K562 (cell line): ENCODE measurements at regions not wholly inside any gene's neighbourhood (a gene's known extent, or its start where the extent isn't known, plus 50 kb on each side); places are given as distances from the start of the nearest gene placed in this dataset.

Experiments
- ATAC-seq: fragments of 200-7000 bp; cut with Tn5 transposase; 3 replicates; pipeline ENCODE4 v1.9.1; 2020; ENCODE audit warnings: moderate library complexity
- BruUV-seq: library from RNA; stranded (reverse); fragments of 400-500 nt; replicated peaks from 2 replicates; lab custom pipeline; 2021; lab: Mats Ljungman, UMichigan
- CTCF ChIA-PET: fragments of 300-600 bp; formaldehyde crosslinking; extraction: SDS; loops from one replicate; lab custom pipeline; 2021; ENCODE audit warnings: low intra/inter-chr PET ratio; lab: Yijun Ruan, JAX
- POLR2A ChIA-PET: fragments of 300-600, 350-650 bp; sonication (Branson Sonifier 250); formaldehyde crosslinking; extraction: SDS; loops from one replicate; lab custom pipeline; 2021; ENCODE audit warnings: antibody characterized with exemption, inconsistent platforms; lab: Yijun Ruan, JAX
- DNase-seq, 4 experiments: peaks; one replicate each; pipeline versions ENCODE4 v3.0.0 to v3.0.0-alpha.2; 2011 to 2018; ENCODE audit warnings: low spot score in 3 of 4, mixed read lengths in 3 of 4; ENCODE audit errors: extremely low read depth in 1 of 4
- FAIRE-seq: peaks from 2 replicates; lab custom pipeline; 2011; peaks lifted over from hg19 to GRCh38; lab: Jason Lieb, UNC
- H2AFZ ChIP-seq: 2 replicates; pipeline ENCODE4 v1.6.0; 2011; ENCODE audit warnings: low read depth, low read length, control low read depth, inconsistent platforms
- H3K27ac ChIP-seq: fragments of 200-600 bp; 3 replicates; pipeline ENCODE4 v1.8.0; 2011; ENCODE audit warnings: low read depth, mild to moderate bottlenecking, control low read depth, inconsistent platforms, low read length, moderate library complexity, mixed read lengths; ENCODE audit errors: extremely low read depth
- H3K27me3 ChIP-seq, 2 experiments: fragments of 300-600 bp in 1 of 2; 2 replicates in 1 of 2; 3 replicates in 1 of 2; pipeline versions ENCODE4 v1.6.0 to v1.8.0; 2011; ENCODE audit warnings: inconsistent platforms in 2 of 2, low read length in 2 of 2, mild to moderate bottlenecking in 1 of 2, mixed read lengths in 1 of 2, moderate library complexity in 1 of 2; ENCODE audit not compliant: control insufficient read depth in 2 of 2, insufficient read depth in 2 of 2
- H3K36me3 ChIP-seq: fragments of 300-600 bp; 3 replicates; pipeline ENCODE4 v1.8.0; 2011; ENCODE audit warnings: mild to moderate bottlenecking, low read length, inconsistent platforms; ENCODE audit not compliant: control insufficient read depth, insufficient read depth
- H3K4me1 ChIP-seq, 2 experiments: fragments of 200-600 bp in 1 of 2; replicated peaks in 1 of 2; 2 replicates in 1 of 2; 3 replicates in 1 of 2; pipeline versions ENCODE4 v1.5.1 to v1.8.0; 2011; ENCODE audit warnings: inconsistent platforms in 2 of 2, low read length in 2 of 2, mild to moderate bottlenecking in 1 of 2, mixed read lengths in 1 of 2, moderate library complexity in 1 of 2; ENCODE audit not compliant: control insufficient read depth in 2 of 2, insufficient read depth in 2 of 2
- H3K4me2 ChIP-seq: 2 replicates; pipeline ENCODE4 v1.6.1; 2011; ENCODE audit warnings: low read length, control low read depth, inconsistent platforms, mixed read lengths; ENCODE audit not compliant: insufficient read depth
- H3K4me3 ChIP-seq: fragments of 200-600 bp; sonication (generic), shearing (Covaris generic); 2 replicates; pipeline ENCODE4 v1.5.1; 2016; ENCODE audit warnings: control low read depth, inconsistent platforms
- H3K79me2 ChIP-seq: fragments of 200-600 bp; 3 replicates; pipeline ENCODE4 v1.8.0; 2011; ENCODE audit warnings: low read length, inconsistent platforms; ENCODE audit not compliant: control insufficient read depth, insufficient read depth
- H3K9ac ChIP-seq, 2 experiments: 2 replicates each; pipeline versions ENCODE4 v1.6.0 to v1.6.1; 2011; ENCODE audit warnings: low read depth in 2 of 2, low read length in 2 of 2, control low read depth in 1 of 2, inconsistent platforms in 1 of 2, mild to moderate bottlenecking in 1 of 2, mixed read lengths in 1 of 2; ENCODE audit not compliant: insufficient read depth in 1 of 2
- H3K9me1 ChIP-seq: one replicate; pipeline ENCODE4 v1.6.0; 2011; ENCODE audit warnings: inconsistent platforms, mild to moderate bottlenecking, low read length, moderate library complexity; ENCODE audit not compliant: control insufficient read depth, insufficient read depth
- H3K9me3 ChIP-seq: replicated peaks from 2 replicates; pipeline ENCODE4 v1.5.1; 2011; ENCODE audit warnings: low read depth, low read length, inconsistent platforms; ENCODE audit not compliant: control insufficient read depth, insufficient read depth
- H4K20me1 ChIP-seq: replicated peaks from 2 replicates; pipeline ENCODE4 v1.6.1; 2011; ENCODE audit warnings: low read length, inconsistent platforms, mixed read lengths; ENCODE audit not compliant: control insufficient read depth, insufficient read depth
- ARID1B ChIP-seq: fragments of 450-650 bp; IDR thresholded peaks from 2 replicates; pipeline ENCODE4 v1.6.1; 2016; ENCODE audit warnings: antibody characterized with exemption, mild to moderate bottlenecking, inconsistent platforms
- BACH1 ChIP-seq: fragments of 200-800 bp; sonication (Bioruptor generic); IDR thresholded peaks from 2 replicates; pipeline ENCODE4 v1.6.1; 2016; ENCODE audit warnings: missing genetic modification characterization, missing compliant biosample characterization
- CBX8 ChIP-seq: fragments of 200-600 bp; sonication (generic); IDR thresholded peaks from 2 replicates; pipeline ENCODE4 v1.6.1; 2012; ENCODE audit warnings: borderline replicate concordance, mixed run types, low read depth, mild to moderate bottlenecking, moderate library complexity, mixed read lengths, low read length, control low read depth, inconsistent platforms; ENCODE audit not compliant: poor library complexity, severe bottlenecking; ENCODE audit errors: extremely low read depth
- EWSR1 ChIP-seq: fragments of 450-650 bp; IDR thresholded peaks from 2 replicates; pipeline ENCODE4 v1.6.1; 2018; ENCODE audit warnings: borderline replicate concordance, mild to moderate bottlenecking, low read depth, moderate library complexity; ENCODE audit not compliant: partially characterized antibody
- FOXO4 ChIP-seq: fragments of 450-650 bp; formaldehyde crosslinking; IDR thresholded peaks from 2 replicates; pipeline ENCODE4 v1.4.0; 2020; ENCODE audit warnings: mild to moderate bottlenecking, moderate library complexity
- NFATC3 ChIP-seq: fragments of 450-650 bp; IDR thresholded peaks from 2 replicates; pipeline ENCODE4 v1.6.1; 2017; ENCODE audit warnings: mild to moderate bottlenecking
- NR2C2 ChIP-seq, 2 experiments: fragments of 200-800 bp in 1 of 2; sonication (Bioruptor generic) in 1 of 2; sonication (generic) in 1 of 2; formaldehyde crosslinking in 1 of 2; IDR thresholded peaks; 2 replicates each; pipeline versions ENCODE4 v1.6.1 to v1.8.0; 2016 to 2022; ENCODE audit warnings: mild to moderate bottlenecking in 1 of 2, missing compliant biosample characterization in 1 of 2, missing genetic modification characterization in 1 of 2, missing genetic modification reagents in 1 of 2
- SLC30A9 ChIP-seq: fragments of 250-450 bp; sonication (Bioruptor Pico); IDR thresholded peaks from 2 replicates; pipeline ENCODE4 v1.8.0; 2022; ENCODE audit warnings: mild to moderate bottlenecking, moderate library complexity
- SMAD1 ChIP-seq: fragments of 150-350 bp; IDR thresholded peaks from 2 replicates; pipeline ENCODE4 v1.6.1; 2014; ENCODE audit warnings: low read length, low read depth; ENCODE audit not compliant: partially characterized antibody
- SMARCE1 ChIP-seq: fragments of 450-650 bp; IDR thresholded peaks from 2 replicates; pipeline ENCODE4 v1.7.1; 2016; ENCODE audit warnings: mild to moderate bottlenecking
- TGIF2 ChIP-seq: sonication (generic); formaldehyde crosslinking; IDR thresholded peaks from 2 replicates; pipeline ENCODE4 v1.8.1; 2022; ENCODE audit warnings: mild to moderate bottlenecking, missing genetic modification reagents, moderate library complexity
- ZNF644 ChIP-seq: fragments of 200-800 bp; sonication (Bioruptor generic); IDR thresholded peaks from 2 replicates; pipeline ENCODE4 v1.6.1; 2016; ENCODE audit warnings: low read depth, missing genetic modification characterization, missing compliant biosample characterization
- WGBS: fragments of 100-300 bp; shearing (Covaris generic); methylation state at CpG from one replicate; pipeline ENCODE4 v1.1.6; 2016; ENCODE audit warnings: low coverage, mixed read lengths; ENCODE audit not compliant: insufficient coverage; ENCODE audit errors: missing lambda C conversion rate; 5-methylcytosine and 5-hydroxymethylcytosine counted together
- in situ Hi-C: fragments of 300-500 bp; cut with MboI; formaldehyde crosslinking; loops from 4 replicates; pipeline ENCODE4 v1.15.0; 2018; ENCODE audit warnings: inconsistent platforms, mixed read lengths
- intact Hi-C: fragments of 100-400 bp; cut with micrococcal nuclease; formaldehyde crosslinking; loops from 2 replicates; pipeline ENCODE4 v1.14.2; 2022

- Histone ChIP-seq H3K9ac (no peak overlapping the region), H3K27ac (no peak overlapping the region), H3K27me3 (no peaks in the 10 kb centered on the region), H4K20me1 (no peaks in the 10 kb centered on the region), H3K36me3 (no peaks in the 10 kb centered on the region), H3K4me1 (no peaks in the 10 kb centered on the region), H3K9me3 (0 out of 2 replicates have a peak, but pooled peaks cover 2% of the 10 kb centered on the region), H2AFZ (no peak overlapping the region), H3K79me2 (no peaks in the 10 kb centered on the region), H3K4me2 (no peak overlapping the region), H3K9me1 (no peaks in the 10 kb centered on the region), H3K4me3 (no peak overlapping the region)
- CTCF ChIA-PET: no interaction called here
- in situ Hi-C loops: no loop called here
- FAIRE-seq: no peak
- no TSS peak for BruUV-seq
- 3% methylated on average over 2 of the region's 2 CpGs for WGBS
- ATAC-seq: no peak
- TF ChIP-seq FOXO4 (CRISPR knock-in tag): no peak
- TF ChIP-seq EWSR1: no peak
- TF ChIP-seq CBX8: no peak
- TF ChIP-seq SMAD1: no peak
- TF ChIP-seq SMARCE1: no peak
- TF ChIP-seq SLC30A9 (CRISPR knock-in tag): no peak
- no peak for TF ChIP-seq NR2C2 (CRISPR knock-in tag; IDR thresholded peaks at IDR 0.05)
- TF ChIP-seq NR2C2 (tag; IDR thresholded peaks at IDR 0.05): no peak
- no peak for TF ChIP-seq TGIF2 (CRISPR knock-in tag)
- no peak for TF ChIP-seq BACH1 (tag)
- no peak for TF ChIP-seq ARID1B
- TF ChIP-seq NFATC3: no peak
- TF ChIP-seq ZNF644 (tag): no peak
- POLR2A ChIA-PET: no interaction called here
- DNase-seq: no peak
- intact Hi-C loops: no loop called here
These were observed 180.6 kb upstream of the PAPPA start for GRCh38 chr9:115972843-115973595.
